Ascending aorta (tissue), 2 donors: ENCODE measurements at regions not wholly inside any gene's neighbourhood (a gene's known extent, or its start where the extent isn't known, plus 50 kb on each side); places are given as distances from the start of the nearest gene placed in this dataset.

ENCODE experiments used
- DNase-seq, 2 donors: peaks; one replicate each; pipeline ENCODE4 v3.0.0-alpha.2; 2019; ENCODE audit warnings: low spot score in 2 of 2
- H3K27ac ChIP-seq, 2 donors: fragments of 200-600 bp; sonication (generic); one replicate each; pipeline ENCODE4 v1.5.1; 2016 to 2017; ENCODE audit warnings: mild to moderate bottlenecking in 1 of 2
- H3K27me3 ChIP-seq: fragments of 200-600 bp; sonication (generic); one replicate; pipeline ENCODE4 v1.5.1; 2017
- H3K36me3 ChIP-seq, 2 donors: fragments of 200-600 bp; sonication (generic); one replicate each; pipeline ENCODE4 v1.5.1; 2016
- H3K4me1 ChIP-seq, 2 donors: fragments of 200-600 bp; sonication (generic); one replicate each; pipeline ENCODE4 v1.5.1; 2016 to 2017; ENCODE audit warnings: mild to moderate bottlenecking in 1 of 2
- H3K4me3 ChIP-seq, 2 donors: fragments of 200-600 bp; sonication (generic); one replicate each; pipeline ENCODE4 v1.5.1; 2016 to 2017; ENCODE audit warnings: mild to moderate bottlenecking in 1 of 2
- H3K9me3 ChIP-seq, 2 donors: fragments of 200-600 bp; sonication (generic); one replicate each; pipeline ENCODE4 v1.5.1; 2016
- intact Hi-C: fragments of 100-400 bp; cut with DNase I; formaldehyde crosslinking; loops from one replicate; pipeline ENCODE4 v1.15.1; 2023
- TF ChIP-seq, protein P1 (sequence below), 3 experiments: fragments of 200-600 bp in 2 of 3; fragments of 450-650 bp in 1 of 3; sonication (generic) in 2 of 3; IDR thresholded peaks; one replicate each; pipeline ENCODE4 v1.5.1; 2016 to 2019; ENCODE audit warnings: antibody characterized with exemption in 3 of 3, mild to moderate bottlenecking in 1 of 3, moderate library complexity in 1 of 3

DNA sequence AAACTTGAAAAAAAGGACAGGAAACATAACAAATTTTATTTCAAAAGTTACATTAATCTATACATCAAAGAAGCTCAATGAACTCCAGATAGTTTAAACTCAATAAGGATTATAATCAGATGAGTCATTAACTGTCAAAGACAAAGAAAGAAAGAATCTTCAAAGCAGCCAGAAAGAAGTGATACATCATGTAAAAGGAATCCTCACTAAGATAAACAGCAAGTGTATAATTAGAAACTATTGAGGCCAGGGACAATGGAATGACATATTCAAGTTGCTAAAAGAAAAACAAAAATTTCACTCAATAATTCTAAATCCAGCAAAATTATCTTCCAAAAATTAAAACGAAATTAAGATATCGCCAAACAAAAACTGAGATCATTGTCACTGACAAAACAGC is 161.6 kb upstream of the NWD2 start:
- Histone ChIP-seq H3K27me3 (no peaks in the 10 kb centered on the region), H3K36me3 (no peaks in the 10 kb centered on the region), H3K27ac (no peak overlapping the region), H3K4me1 (no peaks in the 10 kb centered on the region), H3K4me3 (no peak overlapping the region), H3K9me3 (no peaks in the 10 kb centered on the region)
- TF ChIP-seq, protein P1, sequence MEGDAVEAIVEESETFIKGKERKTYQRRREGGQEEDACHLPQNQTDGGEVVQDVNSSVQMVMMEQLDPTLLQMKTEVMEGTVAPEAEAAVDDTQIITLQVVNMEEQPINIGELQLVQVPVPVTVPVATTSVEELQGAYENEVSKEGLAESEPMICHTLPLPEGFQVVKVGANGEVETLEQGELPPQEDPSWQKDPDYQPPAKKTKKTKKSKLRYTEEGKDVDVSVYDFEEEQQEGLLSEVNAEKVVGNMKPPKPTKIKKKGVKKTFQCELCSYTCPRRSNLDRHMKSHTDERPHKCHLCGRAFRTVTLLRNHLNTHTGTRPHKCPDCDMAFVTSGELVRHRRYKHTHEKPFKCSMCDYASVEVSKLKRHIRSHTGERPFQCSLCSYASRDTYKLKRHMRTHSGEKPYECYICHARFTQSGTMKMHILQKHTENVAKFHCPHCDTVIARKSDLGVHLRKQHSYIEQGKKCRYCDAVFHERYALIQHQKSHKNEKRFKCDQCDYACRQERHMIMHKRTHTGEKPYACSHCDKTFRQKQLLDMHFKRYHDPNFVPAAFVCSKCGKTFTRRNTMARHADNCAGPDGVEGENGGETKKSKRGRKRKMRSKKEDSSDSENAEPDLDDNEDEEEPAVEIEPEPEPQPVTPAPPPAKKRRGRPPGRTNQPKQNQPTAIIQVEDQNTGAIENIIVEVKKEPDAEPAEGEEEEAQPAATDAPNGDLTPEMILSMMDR (IDR thresholded peaks at IDR 0.05), result no peak
- no peak for DNase-seq
- intact Hi-C loops, result no loop called here

DNA sequence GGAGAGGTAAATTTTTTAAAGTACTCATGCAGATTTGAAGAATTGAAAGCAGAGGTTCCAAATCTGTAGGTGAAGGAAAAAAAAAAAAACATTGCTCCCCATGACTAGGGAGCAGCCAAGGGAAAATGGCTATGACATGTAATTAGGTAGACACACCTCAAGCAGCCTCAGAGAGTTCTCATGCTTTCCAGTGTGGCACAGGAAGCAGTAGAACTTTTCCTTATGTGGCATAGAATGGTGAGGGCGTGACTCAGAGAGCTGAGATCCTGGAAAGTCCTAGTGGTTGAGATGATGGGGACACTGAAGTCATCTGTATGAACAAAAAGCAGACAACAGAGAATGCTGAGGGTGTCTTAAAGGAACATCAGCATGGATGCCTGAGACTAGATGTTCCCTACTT is 148.6 kb upstream of the NWD2 start:
- Histone ChIP-seq H3K27me3 (no peaks in the 10 kb centered on the region), H3K36me3 (no peaks in the 10 kb centered on the region), H3K4me3 (no peak overlapping the region), H3K9me3 (no peaks in the 10 kb centered on the region), H3K4me1 (no peaks in the 10 kb centered on the region), H3K27ac (no peak overlapping the region)
- no peak for DNase-seq
- intact Hi-C loops, result no loop called here
- TF ChIP-seq, protein P1 (IDR thresholded peaks at IDR 0.05), result no peak

DNA sequence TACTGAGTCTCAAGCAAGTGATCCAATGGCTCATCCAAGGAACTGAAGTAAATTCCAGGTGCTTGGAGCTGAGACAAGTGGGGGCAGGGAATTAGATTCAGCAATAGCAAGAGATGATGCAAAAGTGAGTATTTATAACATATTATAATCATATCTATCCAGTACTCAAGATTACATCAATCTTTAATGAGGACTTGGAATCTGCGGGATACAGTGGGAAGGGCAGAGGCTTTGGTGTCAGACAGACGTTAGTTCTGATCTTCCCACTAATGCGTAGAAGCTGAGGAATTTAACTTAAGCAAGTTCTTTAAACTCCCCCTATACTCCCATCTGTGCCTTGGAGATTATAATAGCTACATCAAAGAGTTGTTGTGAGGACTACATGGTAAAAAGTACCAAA is 143.4 kb upstream of the NWD2 start:
- H3K4me1 ChIP-seq, result no peaks in the 10 kb centered on the region
- H3K9me3 ChIP-seq, result no peaks in the 10 kb centered on the region
- TF ChIP-seq, protein P1 (IDR thresholded peaks at IDR 0.05), result no peak
- no peak overlapping the region for H3K27ac ChIP-seq
- no peak overlapping the region for H3K4me3 ChIP-seq
- DNase-seq, result no peak
- intact Hi-C loops, result no loop called here
- H3K36me3 ChIP-seq, result no peaks in the 10 kb centered on the region
- no peaks in the 10 kb centered on the region for H3K27me3 ChIP-seq

DNA sequence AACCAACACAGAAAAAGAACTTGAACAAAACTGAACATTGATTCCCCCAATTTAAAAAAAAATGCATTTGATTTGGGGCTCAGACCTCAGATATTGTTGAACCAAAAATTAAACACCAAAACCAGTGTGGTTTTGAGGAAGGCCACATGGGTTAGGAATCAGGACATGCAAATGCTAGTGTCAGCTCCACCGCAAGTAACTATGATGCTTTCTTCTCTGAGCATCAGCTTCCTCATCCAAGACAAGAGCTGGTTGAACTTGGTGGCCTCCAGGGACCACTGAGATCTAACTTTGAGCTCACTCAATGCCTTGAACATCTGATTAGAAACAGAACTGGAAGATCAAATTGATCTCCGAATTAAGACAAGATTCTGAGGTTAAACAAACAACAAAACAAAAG is 142.9 kb upstream of the NWD2 start:
- no peaks in the 10 kb centered on the region for H3K27me3 ChIP-seq
- intact Hi-C loops, result no loop called here
- DNase-seq, result no peak
- H3K36me3 ChIP-seq, result no peaks in the 10 kb centered on the region
- H3K27ac ChIP-seq, result no peak overlapping the region
- TF ChIP-seq, protein P1 (IDR thresholded peaks at IDR 0.05), result no peak
- H3K4me1 ChIP-seq, result no peaks in the 10 kb centered on the region
- no peaks in the 10 kb centered on the region for H3K9me3 ChIP-seq
- H3K4me3 ChIP-seq, result no peak overlapping the region

DNA sequence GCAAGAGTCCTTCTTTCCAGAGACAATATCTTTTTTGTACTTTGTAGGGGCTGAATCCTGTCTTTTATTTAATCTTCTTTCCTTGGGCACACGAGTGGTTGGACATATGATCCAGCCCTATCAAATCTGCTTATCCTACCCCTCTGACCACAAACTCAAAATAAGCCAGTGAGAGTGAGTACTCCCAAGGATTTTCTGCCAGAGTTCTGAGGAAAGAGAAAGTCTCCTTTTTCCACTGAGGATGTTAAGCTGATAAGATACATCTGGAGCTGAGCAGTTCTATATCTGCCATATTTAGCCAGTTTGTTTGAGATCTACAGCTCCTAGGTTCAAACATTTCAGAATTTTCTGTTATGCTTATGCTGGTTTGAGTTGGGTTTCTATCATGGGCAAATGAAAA is 134.8 kb upstream of the NWD2 start:
- no peak overlapping the region for H3K4me3 ChIP-seq
- intact Hi-C loops, result no loop called here
- no peaks in the 10 kb centered on the region for H3K4me1 ChIP-seq
- H3K27me3 ChIP-seq, result no peaks in the 10 kb centered on the region
- no peaks in the 10 kb centered on the region for H3K36me3 ChIP-seq
- H3K9me3 ChIP-seq, result no peaks in the 10 kb centered on the region
- no peak overlapping the region for H3K27ac ChIP-seq
- DNase-seq, result no peak
- TF ChIP-seq, protein P1 (IDR thresholded peaks at IDR 0.05), result no peak

DNA sequence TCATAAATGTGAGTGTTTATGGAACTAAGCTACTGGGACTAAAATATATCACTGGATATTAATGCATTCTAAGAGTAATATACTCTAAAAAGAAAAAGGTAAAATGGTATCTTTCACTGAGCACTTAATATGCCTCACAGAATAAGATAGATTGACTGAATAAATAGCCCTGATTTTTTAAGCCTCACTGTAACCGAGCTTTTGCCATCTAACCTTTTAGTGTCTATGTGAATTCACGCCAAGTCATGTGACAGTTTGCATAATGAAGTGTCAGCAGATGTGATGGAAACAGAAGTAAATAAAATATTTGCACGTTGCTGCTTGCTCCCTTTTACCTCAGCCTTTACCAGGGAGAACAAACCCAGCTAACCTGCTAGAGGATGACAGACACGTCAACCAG is 119.7 kb upstream of the NWD2 start:
- Histone ChIP-seq H3K4me1 (no peaks in the 10 kb centered on the region), H3K27me3 (no peaks in the 10 kb centered on the region), H3K36me3 (no peaks in the 10 kb centered on the region), H3K9me3 (no peaks in the 10 kb centered on the region), H3K4me3 (no peak overlapping the region), H3K27ac (no peak overlapping the region)
- intact Hi-C loops, result no loop called here
- TF ChIP-seq, protein P1 (IDR thresholded peaks at IDR 0.05), result no peak
- no peak for DNase-seq
